DND-41 (cell line): ENCODE measurements at regions not wholly inside any gene's neighbourhood (a gene's known extent, or its start where the extent isn't known, plus 50 kb on each side); places are given as distances from the start of the nearest gene placed in this dataset.

Source experiments
- ATAC-seq: fragments of 200-7000 bp; cut with Tn5 transposase; 3 replicates; pipeline ENCODE4 v1.9.1; 2021; ENCODE audit warnings: low read depth; ENCODE audit not compliant: insufficient read depth
- DNase-seq: peaks from one replicate; pipeline ENCODE4 v3.0.0-alpha.2; 2020
- H2AFZ ChIP-seq: 2 replicates; pipeline ENCODE4 v1.6.0; 2012; ENCODE audit warnings: low read depth, low read length
- H3K27ac ChIP-seq: 2 replicates; pipeline ENCODE4 v1.5.1; 2012; ENCODE audit warnings: low read length, inconsistent platforms
- H3K27me3 ChIP-seq: fragments of 200-600 bp; sonication (generic); 2 replicates; pipeline ENCODE4 v1.6.0; 2012; ENCODE audit warnings: low read length, mild to moderate bottlenecking, inconsistent platforms; ENCODE audit not compliant: insufficient read depth, poor library complexity
- H3K36me3 ChIP-seq: 2 replicates; pipeline ENCODE4 v1.5.1; 2012; ENCODE audit warnings: low read length, inconsistent platforms; ENCODE audit not compliant: insufficient read depth
- H3K4me1 ChIP-seq: 2 replicates; pipeline ENCODE4 v1.5.1; 2012; ENCODE audit warnings: mild to moderate bottlenecking, low read length; ENCODE audit not compliant: insufficient read depth
- H3K4me2 ChIP-seq: 2 replicates; pipeline ENCODE4 v1.6.0; 2012; ENCODE audit warnings: mild to moderate bottlenecking, moderate library complexity, low read length, inconsistent platforms; ENCODE audit not compliant: insufficient read depth
- H3K4me3 ChIP-seq, 2 experiments: fragments of 200-600 bp in 1 of 2; shearing (Covaris generic) in 1 of 2; 2 replicates each; pipeline ENCODE4 v1.5.1; 2012 to 2016; ENCODE audit warnings: inconsistent platforms in 2 of 2, low read length in 2 of 2, mild to moderate bottlenecking in 2 of 2, low read depth in 1 of 2, moderate library complexity in 1 of 2
- H3K79me2 ChIP-seq: 2 replicates; pipeline ENCODE4 v1.6.0; 2012; ENCODE audit warnings: low read length, inconsistent platforms; ENCODE audit not compliant: insufficient read depth
- H3K9ac ChIP-seq: 2 replicates; pipeline ENCODE4 v1.6.0; 2012; ENCODE audit warnings: low read depth, mild to moderate bottlenecking, inconsistent platforms, low read length, moderate library complexity
- H3K9me3 ChIP-seq: 2 replicates; pipeline ENCODE4 v1.5.1; 2012; ENCODE audit warnings: low read length, moderate library complexity, mild to moderate bottlenecking, inconsistent platforms; ENCODE audit not compliant: insufficient read depth, severe bottlenecking
- H4K20me1 ChIP-seq: 2 replicates; pipeline ENCODE4 v1.6.0; 2012; ENCODE audit warnings: low read length; ENCODE audit not compliant: insufficient read depth
- EZH2 ChIP-seq: IDR thresholded peaks from 3 replicates; pipeline ENCODE4 v1.6.1; 2012; ENCODE audit warnings: borderline replicate concordance, low read depth, mild to moderate bottlenecking, moderate library complexity, low read length, inconsistent platforms; ENCODE audit not compliant: severe bottlenecking
- TF ChIP-seq, protein P1 (sequence below): IDR thresholded peaks from 2 replicates; pipeline ENCODE4 v1.5.1; 2012; ENCODE audit warnings: borderline replicate concordance, low read length, moderate library complexity, mild to moderate bottlenecking; ENCODE audit not compliant: poor library complexity, severe bottlenecking; ENCODE audit errors: extremely low read depth

DNA sequence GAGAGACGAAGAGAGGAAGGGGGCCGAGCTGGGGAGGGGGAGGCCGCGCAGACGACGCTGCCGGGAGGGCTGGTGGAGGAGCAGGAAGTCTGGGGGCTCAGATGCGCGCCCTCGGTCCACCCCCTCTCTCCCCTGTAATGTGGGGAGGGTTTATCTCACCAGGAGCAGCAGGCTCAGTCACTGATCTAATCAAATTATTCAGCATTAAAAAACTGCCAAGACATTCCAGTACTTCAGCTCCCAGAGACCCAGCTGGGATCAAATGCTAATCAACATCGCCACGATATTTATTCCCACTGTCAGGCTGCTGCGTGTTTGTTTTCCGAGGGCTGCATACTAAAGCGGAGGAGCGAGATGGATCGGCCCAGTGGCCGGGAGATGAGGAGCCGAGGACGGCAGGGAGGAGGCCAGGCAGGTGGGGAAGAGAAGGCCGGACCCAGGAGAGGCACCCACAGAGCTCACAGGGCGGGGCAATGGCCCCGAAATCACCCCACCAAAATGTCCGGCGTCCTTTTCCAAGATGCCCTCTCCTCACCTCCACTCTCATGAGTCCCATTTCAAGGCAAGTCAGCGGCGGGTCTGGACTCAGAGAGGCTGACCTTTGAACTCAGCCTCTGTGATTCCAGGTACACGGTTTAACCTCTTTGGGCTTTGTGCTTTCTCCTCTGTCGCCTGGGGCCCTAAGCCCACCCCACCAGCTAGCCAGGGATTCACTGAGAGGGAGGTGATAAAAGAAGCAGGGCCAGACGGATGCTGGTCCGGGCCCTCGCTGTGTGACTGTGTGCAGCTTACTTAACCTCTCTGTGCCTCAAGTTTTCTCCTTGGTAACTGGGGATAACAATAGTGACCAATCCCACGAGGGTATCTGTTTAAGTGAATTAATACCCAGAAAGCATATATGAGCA, 502.1 kb downstream of the MN1 start:
- no peak overlapping the region for H3K9ac ChIP-seq
- TF ChIP-seq EZH2 = no peak
- TF ChIP-seq, protein P1, sequence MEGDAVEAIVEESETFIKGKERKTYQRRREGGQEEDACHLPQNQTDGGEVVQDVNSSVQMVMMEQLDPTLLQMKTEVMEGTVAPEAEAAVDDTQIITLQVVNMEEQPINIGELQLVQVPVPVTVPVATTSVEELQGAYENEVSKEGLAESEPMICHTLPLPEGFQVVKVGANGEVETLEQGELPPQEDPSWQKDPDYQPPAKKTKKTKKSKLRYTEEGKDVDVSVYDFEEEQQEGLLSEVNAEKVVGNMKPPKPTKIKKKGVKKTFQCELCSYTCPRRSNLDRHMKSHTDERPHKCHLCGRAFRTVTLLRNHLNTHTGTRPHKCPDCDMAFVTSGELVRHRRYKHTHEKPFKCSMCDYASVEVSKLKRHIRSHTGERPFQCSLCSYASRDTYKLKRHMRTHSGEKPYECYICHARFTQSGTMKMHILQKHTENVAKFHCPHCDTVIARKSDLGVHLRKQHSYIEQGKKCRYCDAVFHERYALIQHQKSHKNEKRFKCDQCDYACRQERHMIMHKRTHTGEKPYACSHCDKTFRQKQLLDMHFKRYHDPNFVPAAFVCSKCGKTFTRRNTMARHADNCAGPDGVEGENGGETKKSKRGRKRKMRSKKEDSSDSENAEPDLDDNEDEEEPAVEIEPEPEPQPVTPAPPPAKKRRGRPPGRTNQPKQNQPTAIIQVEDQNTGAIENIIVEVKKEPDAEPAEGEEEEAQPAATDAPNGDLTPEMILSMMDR = no peak

DNA sequence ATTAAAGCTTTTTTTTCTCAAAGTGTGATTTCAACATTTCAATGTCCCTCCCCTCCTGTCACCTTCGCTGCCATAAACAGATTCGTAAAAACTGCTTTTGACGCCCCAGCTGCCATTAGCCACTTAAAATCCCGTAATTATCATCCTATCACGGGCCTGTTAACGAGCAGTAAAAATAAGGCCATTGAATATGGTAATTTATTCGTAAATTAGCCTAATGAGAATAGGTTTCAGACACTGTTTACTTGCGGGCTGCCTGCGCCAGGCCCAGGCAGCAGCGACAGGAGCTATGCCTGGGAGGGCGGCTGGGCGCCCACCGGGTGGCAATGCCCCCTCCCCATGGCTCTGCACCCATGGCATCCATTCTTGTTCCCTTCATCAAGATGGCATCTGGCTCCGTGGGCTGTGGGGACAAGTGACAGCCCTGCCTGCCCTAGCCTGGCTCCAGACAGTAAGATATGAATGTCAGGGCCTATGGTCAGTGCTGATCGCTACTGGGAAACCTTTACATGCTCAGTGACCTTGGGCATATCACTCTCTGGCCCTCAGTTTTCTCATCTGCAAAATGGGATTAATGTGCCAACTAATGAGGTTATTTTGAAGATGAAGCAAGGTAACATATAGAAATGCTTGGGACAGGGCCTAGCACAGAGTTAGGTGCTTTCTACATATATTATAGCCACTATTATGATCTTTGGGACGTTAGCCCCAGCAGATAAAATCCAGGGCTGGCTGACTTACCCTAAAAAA, 500.8 kb downstream of the MN1 start:
- Histone ChIP-seq H3K9me3 (no peaks in the 10 kb centered on the region), H3K4me2 (no peak overlapping the region), H4K20me1 (no peaks in the 10 kb centered on the region), H3K27me3 (peaks cover 16% of the 10 kb centered on the region), H2AFZ (no peak overlapping the region), H3K27ac (no peak overlapping the region), H3K36me3 (no peaks in the 10 kb centered on the region), H3K4me3 (no peak overlapping the region), H3K79me2 (no peaks in the 10 kb centered on the region), H3K9ac (no peak overlapping the region), H3K4me1 (no peaks in the 10 kb centered on the region)
- TF ChIP-seq, protein P1 = no peak
- no peak for TF ChIP-seq EZH2
- ATAC-seq = no peak
- DNase-seq = no peak

More for the DNA sequence above, 502.1 kb downstream of the MN1 start:
- Histone ChIP-seq H3K79me2 (no peaks in the 10 kb centered on the region), H3K36me3 (no peaks in the 10 kb centered on the region), H3K9me3 (no peaks in the 10 kb centered on the region), H3K4me3 (no peak overlapping the region), H3K4me2 (no peak overlapping the region), H2AFZ (no peak overlapping the region), H4K20me1 (no peaks in the 10 kb centered on the region), H3K4me1 (no peaks in the 10 kb centered on the region), H3K27me3 (peaks cover 21% of the 10 kb centered on the region), H3K27ac (no peak overlapping the region)
- DNase-seq (no peak), ATAC-seq (no peak)

DNA sequence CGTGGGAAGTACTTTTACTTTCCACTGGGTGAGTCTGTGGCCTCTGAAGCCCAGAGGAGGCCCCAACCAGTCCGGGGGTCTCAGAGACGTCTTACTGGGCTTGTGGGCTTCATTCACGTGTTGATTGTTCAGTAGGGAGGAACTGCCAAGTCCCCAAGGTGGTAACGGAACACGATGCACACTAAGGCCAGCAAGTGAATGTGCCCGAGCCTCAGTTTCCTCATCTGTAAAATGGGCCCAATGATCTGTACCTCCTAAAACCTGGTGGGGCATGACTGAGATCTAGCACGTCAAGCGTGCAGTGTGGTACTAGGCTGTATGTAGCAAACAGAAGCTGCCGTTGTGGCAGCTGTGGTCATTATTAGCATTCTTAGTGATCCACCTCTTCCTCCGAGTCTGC, 499.1 kb downstream of the MN1 start:
- Histone ChIP-seq H4K20me1 (no peaks in the 10 kb centered on the region), H3K27me3 (peaks cover 5% of the 10 kb centered on the region), H3K27ac (no peak overlapping the region), H3K4me1 (no peaks in the 10 kb centered on the region), H3K79me2 (no peaks in the 10 kb centered on the region), H3K9me3 (peaks cover 3% of the 10 kb centered on the region), H3K4me3 (no peak overlapping the region), H3K36me3 (no peaks in the 10 kb centered on the region), H2AFZ (no peak overlapping the region), H3K4me2 (no peak overlapping the region), H3K9ac (no peak overlapping the region)
- ATAC-seq (no peak), DNase-seq (no peak)
- TF ChIP-seq, protein P1 = no peak
- TF ChIP-seq EZH2 = no peak
